HS-27A (cell line): ENCODE measurements at regions not wholly inside any gene's neighbourhood (a gene's known extent, or its start where the extent isn't known, plus 50 kb on each side); places are given as distances from the start of the nearest gene placed in this dataset.
"Not testable (repeated sequence)": the region's sequence is repeated elsewhere in the genome, so short reads cannot be mapped to it uniquely, and the experiment has no call there.

Source experiments
- DNase-seq: peaks from one replicate; pipeline ENCODE4 v3.0.0-alpha.2; 2012; ENCODE audit warnings: low read depth, missing footprints

- DNase-seq, result no peak
These were observed 193.5 kb upstream of the CHST9 start for GRCh38 chr18:27378431-27379095.

- no peak for DNase-seq
These were observed 192.1 kb upstream of the CHST9 start for GRCh38 chr18:27377251-27377650.

GRCh38 chr18:27372386-27372785 is 187.3 kb upstream of the CHST9 start:
- no peak for DNase-seq

- no peak for DNase-seq
These were observed 181.6 kb upstream of the CHST9 start for GRCh38 chr18:27366665-27367064.

- DNase-seq, result no peak
These were observed 181.0 kb upstream of the CHST9 start for GRCh38 chr18:27366151-27366550.

- DNase-seq, result no peak
These were observed 178.8 kb upstream of the CHST9 start for GRCh38 chr18:27363872-27364271.

GRCh38 chr18:27361477-27361876 is 176.4 kb upstream of the CHST9 start:
- DNase-seq, result no peak

- no peak for DNase-seq
These were observed 170.2 kb upstream of the CHST9 start for GRCh38 chr18:27355308-27355707.

GRCh38 chr18:27353273-27353672 is 168.2 kb upstream of the CHST9 start:
- DNase-seq, result no peak

- no peak for DNase-seq
These were observed 164.3 kb upstream of the CHST9 start for GRCh38 chr18:27349284-27349882.

- no peak for DNase-seq
These were observed 146.5 kb upstream of the CHST9 start for GRCh38 chr18:27331606-27332005.

GRCh38 chr18:27314996-27315395 is 129.9 kb upstream of the CHST9 start:
- DNase-seq, result no peak

GRCh38 chr18:27313678-27314077 is 128.6 kb upstream of the CHST9 start:
- no peak for DNase-seq

GRCh38 chr18:27312853-27313252 is 127.7 kb upstream of the CHST9 start:
- DNase-seq, result no peak

GRCh38 chr18:27312153-27312552 is 127.0 kb upstream of the CHST9 start:
- DNase-seq, result no peak

- DNase-seq, result no peak
These were observed 126.0 kb upstream of the CHST9 start for GRCh38 chr18:27311114-27311513.

GRCh38 chr18:27301615-27302378 is 116.7 kb upstream of the CHST9 start:
- no peak for DNase-seq

- DNase-seq, result no peak
These were observed 113.2 kb upstream of the CHST9 start for GRCh38 chr18:27298214-27298804.

GRCh38 chr18:27285973-27286562 is 101.0 kb upstream of the CHST9 start:
- DNase-seq, result not testable (repeated sequence)

GRCh38 chr18:27278131-27278530 is 93.0 kb upstream of the CHST9 start:
- DNase-seq, result no peak

GRCh38 chr18:27277554-27277953 is 92.4 kb upstream of the CHST9 start:
- no peak for DNase-seq

GRCh38 chr18:27276886-27277285 is 91.8 kb upstream of the CHST9 start:
- DNase-seq, result no peak

- no peak for DNase-seq
These were observed 91.4 kb upstream of the CHST9 start for GRCh38 chr18:27276479-27276878.
